Activated CD8-positive, alpha-beta memory T cell treated with anti-CD3 and anti-CD28 coated beads for 4 hours (primary cell): ENCODE measurements at regions not wholly inside any gene's neighbourhood (a gene's known extent, or its start where the extent isn't known, plus 50 kb on each side); places are given as distances from the start of the nearest gene placed in this dataset.
"Not testable (repeated sequence)": the region's sequence is repeated elsewhere in the genome, so short reads cannot be mapped to it uniquely, and the experiment has no call there.

Experiments
- DNase-seq, 2 donors: peaks; one replicate each; pipeline ENCODE4 v3.0.0-alpha.2; 2020; ENCODE audit warnings: low read depth in 2 of 2

GRCh38 chr3:103470498-103470897 is 1035.7 kb downstream of the ZPLD1 start:
- DNase-seq, result no peak

- DNase-seq, result no peak
Measured at GRCh38 chr3:103494011-103494410, 1059.2 kb downstream of the ZPLD1 start.

GRCh38 chr3:103494512-103494911 is 1059.7 kb downstream of the ZPLD1 start:
- DNase-seq, result no peak

- no peak for DNase-seq
Measured at GRCh38 chr3:103495186-103495585, 1060.4 kb downstream of the ZPLD1 start.

- no peak for DNase-seq
Measured at GRCh38 chr3:103499132-103499900, 1064.5 kb downstream of the ZPLD1 start.

GRCh38 chr3:103499967-103500366 is 1065.2 kb downstream of the ZPLD1 start:
- no peak for DNase-seq

GRCh38 chr3:103510760-103511159 is 1075.9 kb downstream of the ZPLD1 start:
- DNase-seq, result no peak

- DNase-seq, result no peak
Measured at GRCh38 chr3:103511891-103512290, 1077.1 kb downstream of the ZPLD1 start.

- no peak for DNase-seq
Measured at GRCh38 chr3:103512595-103512994, 1077.8 kb downstream of the ZPLD1 start.

GRCh38 chr3:103513003-103513402 is 1078.2 kb downstream of the ZPLD1 start:
- no peak for DNase-seq

- DNase-seq, result no peak
Measured at GRCh38 chr3:103515116-103515515, 1080.3 kb downstream of the ZPLD1 start.

- no peak for DNase-seq
Measured at GRCh38 chr3:103516950-103517349, 1082.1 kb downstream of the ZPLD1 start.

- not testable (repeated sequence) for DNase-seq
Measured at GRCh38 chr3:103531327-103531726, 1096.5 kb downstream of the ZPLD1 start.

GRCh38 chr3:103532986-103533385 is 1098.2 kb downstream of the ZPLD1 start:
- no peak for DNase-seq

- no peak for DNase-seq
Measured at GRCh38 chr3:103554451-103554850, 1119.6 kb downstream of the ZPLD1 start.

GRCh38 chr3:103564116-103564515 is 1129.3 kb downstream of the ZPLD1 start:
- DNase-seq, result not testable (repeated sequence)

- no peak for DNase-seq
Measured at GRCh38 chr3:103585809-103586208, 1151.0 kb downstream of the ZPLD1 start.

- DNase-seq, result no peak
Measured at GRCh38 chr3:103589770-103590169, 1155.0 kb downstream of the ZPLD1 start.

GRCh38 chr3:103600844-103601243 is 1166.0 kb downstream of the ZPLD1 start:
- no peak for DNase-seq

GRCh38 chr3:103601666-103602065 is 1166.9 kb downstream of the ZPLD1 start:
- DNase-seq, result no peak

GRCh38 chr3:103609472-103609871 is 1174.7 kb downstream of the ZPLD1 start:
- DNase-seq, result no peak

- no peak for DNase-seq
Measured at GRCh38 chr3:103613397-103614156, 1178.8 kb downstream of the ZPLD1 start.

GRCh38 chr3:103614719-103615118 is 1179.9 kb downstream of the ZPLD1 start:
- DNase-seq, result no peak
